GM12873 (cell line): ENCODE measurements at regions not wholly inside any gene's neighbourhood (a gene's known extent, or its start where the extent isn't known, plus 50 kb on each side); places are given as distances from the start of the nearest gene placed in this dataset.

Source experiments
- CTCF ChIP-seq: IDR thresholded peaks from 2 replicates; pipeline ENCODE4 v1.5.1; 2012; ENCODE audit warnings: low read depth, mild to moderate bottlenecking, moderate library complexity, low read length, control low read depth; ENCODE audit not compliant: insufficient read depth; ENCODE audit errors: missing control alignments

GRCh38 chr13:80441968-80442367, 101.0 kb upstream of the SPRY2 start:
- no peak for TF ChIP-seq CTCF

- TF ChIP-seq CTCF = no peak
These were observed 97.6 kb upstream of the SPRY2 start for GRCh38 chr13:80438521-80438920.

- no peak for TF ChIP-seq CTCF
These were observed 96.3 kb upstream of the SPRY2 start for GRCh38 chr13:80437231-80437630.

- TF ChIP-seq CTCF = no peak
These were observed 95.7 kb upstream of the SPRY2 start for GRCh38 chr13:80436571-80437169.

- TF ChIP-seq CTCF = no peak
These were observed 89.6 kb upstream of the SPRY2 start for GRCh38 chr13:80430561-80430960.

GRCh38 chr13:80428349-80429096, 87.6 kb upstream of the SPRY2 start:
- TF ChIP-seq CTCF = no peak

GRCh38 chr13:80419416-80419815, 78.5 kb upstream of the SPRY2 start:
- no peak for TF ChIP-seq CTCF
